Mammary epithelial cell (primary cell): ENCODE measurements at regions not wholly inside any gene's neighbourhood (a gene's known extent, or its start where the extent isn't known, plus 50 kb on each side); places are given as distances from the start of the nearest gene placed in this dataset.

Experiments used
- CTCF ChIP-seq, 2 donors: IDR thresholded peaks in 1 of 2; conservative IDR thresholded peaks in 1 of 2; 2 replicates each; pipeline ENCODE4 v1.5.1; 2011 to 2012; ENCODE audit warnings: inconsistent platforms in 2 of 2, low read length in 2 of 2, mild to moderate bottlenecking in 2 of 2, control low read depth in 1 of 2, low read depth in 1 of 2; ENCODE audit not compliant: insufficient read depth in 1 of 2; ENCODE audit errors: extremely low read depth in 1 of 2
- EZH2 ChIP-seq: IDR thresholded peaks from 2 replicates; pipeline ENCODE4 v1.6.1; 2012; ENCODE audit warnings: low read length, inconsistent platforms, borderline replicate concordance

DNA sequence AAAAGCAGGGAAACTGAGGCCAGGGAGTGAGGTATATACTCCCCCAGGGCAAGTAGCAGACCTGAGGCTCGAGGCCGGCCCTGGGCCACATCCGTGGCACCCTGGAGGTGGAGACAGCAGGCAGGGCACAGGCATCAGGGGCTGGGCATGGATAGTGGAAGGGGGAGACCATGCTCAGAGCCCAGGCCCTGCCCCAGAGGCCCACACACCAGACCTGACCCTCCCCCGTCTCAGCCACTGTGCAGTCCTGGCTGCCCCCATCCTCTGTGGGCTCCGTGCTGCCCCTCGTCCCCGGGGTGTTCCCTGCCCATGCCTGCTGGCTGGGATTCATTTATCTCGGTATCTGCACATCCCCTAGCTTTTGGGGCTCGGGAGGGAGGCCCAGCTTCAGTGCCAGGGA is 103.1 kb upstream of the NKX1-1 start:
- TF ChIP-seq CTCF (conservative IDR thresholded peaks at IDR 0.05 in 1 of 2, IDR thresholded peaks at IDR 0.05 in 1 of 2; ENCODE audit: extremely low read depth in 1 of 2, insufficient read depth in 1 of 2, low read depth in 1 of 2, low read length in 2 of 2) (no peak), EZH2 (no peak)
